CD4-positive, alpha-beta memory T cell (primary cell): ENCODE measurements at regions not wholly inside any gene's neighbourhood (a gene's known extent, or its start where the extent isn't known, plus 50 kb on each side); places are given as distances from the start of the nearest gene placed in this dataset.

Experiments used
- CTCF ChIA-PET: fragments of 350-600 bp; sonication (Branson Sonifier 250); formaldehyde crosslinking; loops from one replicate; lab custom pipeline; 2021; ENCODE audit warnings: inconsistent platforms; ENCODE audit not compliant: partially characterized antibody; lab: Charles Lee
- POLR2A ChIA-PET: fragments of 350-600 bp; sonication (Branson Sonifier 250); formaldehyde crosslinking; loops from one replicate; lab custom pipeline; 2021; ENCODE audit not compliant: partially characterized antibody; lab: Charles Lee
- DNase-seq, 5 donors: peaks; one replicate each; pipeline versions ENCODE4 v3.0.0 to v3.0.0-alpha.2; 2020 to 2022; ENCODE audit warnings: mixed read lengths in 1 of 5
- H3K27ac ChIP-seq: one replicate; pipeline ENCODE4 v1.7.0; 2013; ENCODE audit warnings: low read depth, low read length
- H3K27me3 ChIP-seq: 2 replicates; pipeline ENCODE4 v1.7.0; 2013; ENCODE audit warnings: mild to moderate bottlenecking, low read length, moderate library complexity; ENCODE audit not compliant: insufficient read depth
- H3K36me3 ChIP-seq: 2 replicates; pipeline ENCODE4 v1.7.0; 2013; ENCODE audit warnings: mild to moderate bottlenecking, low read length, moderate library complexity; ENCODE audit not compliant: insufficient read depth
- H3K4me1 ChIP-seq: 2 replicates; pipeline ENCODE4 v1.7.0; 2013; ENCODE audit warnings: mild to moderate bottlenecking, low read length, moderate library complexity; ENCODE audit not compliant: insufficient read depth
- H3K4me3 ChIP-seq, 2 donors: one replicate each; pipeline ENCODE4 v1.7.0; 2013; ENCODE audit warnings: low read length in 2 of 2, mild to moderate bottlenecking in 1 of 2
- H3K9me3 ChIP-seq, 2 donors: one replicate each; pipeline ENCODE4 v1.7.0; 2013; ENCODE audit warnings: low read length in 2 of 2, control low read depth in 1 of 2; ENCODE audit not compliant: control insufficient read depth in 1 of 2
- H3K27ac Mint-ChIP-seq, 7 donors: one replicate each; pipeline ENCODE4 v1.8.0; 2020 to 2021; ENCODE audit warnings: mixed read lengths in 7 of 7, mild to moderate bottlenecking in 6 of 7, inconsistent platforms in 3 of 7, moderate library complexity in 3 of 7
- H3K27me3 Mint-ChIP-seq, 2 donors: one replicate each; pipeline ENCODE4 v1.8.0; 2020 to 2021; ENCODE audit warnings: mixed read lengths in 2 of 2
- H3K36me3 Mint-ChIP-seq, 2 donors: one replicate each; pipeline ENCODE4 v1.8.0; 2020 to 2021; ENCODE audit warnings: mixed read lengths in 2 of 2, inconsistent platforms in 1 of 2, mild to moderate bottlenecking in 1 of 2
- H3K4me1 Mint-ChIP-seq, 4 donors: one replicate each; pipeline ENCODE4 v1.8.0; 2020 to 2021; ENCODE audit warnings: mixed read lengths in 4 of 4, mild to moderate bottlenecking in 1 of 4
- H3K4me3 Mint-ChIP-seq, 8 donors: one replicate each; pipeline ENCODE4 v1.8.0; 2020 to 2021; ENCODE audit warnings: mixed read lengths in 8 of 8, mild to moderate bottlenecking in 7 of 8, moderate library complexity in 6 of 8, inconsistent platforms in 3 of 8
- H3K9me3 Mint-ChIP-seq, 8 donors: one replicate each; pipeline ENCODE4 v1.8.0; 2020 to 2021; ENCODE audit warnings: mixed read lengths in 8 of 8, mild to moderate bottlenecking in 5 of 8, inconsistent platforms in 3 of 8, moderate library complexity in 1 of 8
- intact Hi-C: fragments of 100-400 bp; cut with micrococcal nuclease; formaldehyde crosslinking; loops from one replicate; pipeline ENCODE4 v1.15.1; 2023

DNA sequence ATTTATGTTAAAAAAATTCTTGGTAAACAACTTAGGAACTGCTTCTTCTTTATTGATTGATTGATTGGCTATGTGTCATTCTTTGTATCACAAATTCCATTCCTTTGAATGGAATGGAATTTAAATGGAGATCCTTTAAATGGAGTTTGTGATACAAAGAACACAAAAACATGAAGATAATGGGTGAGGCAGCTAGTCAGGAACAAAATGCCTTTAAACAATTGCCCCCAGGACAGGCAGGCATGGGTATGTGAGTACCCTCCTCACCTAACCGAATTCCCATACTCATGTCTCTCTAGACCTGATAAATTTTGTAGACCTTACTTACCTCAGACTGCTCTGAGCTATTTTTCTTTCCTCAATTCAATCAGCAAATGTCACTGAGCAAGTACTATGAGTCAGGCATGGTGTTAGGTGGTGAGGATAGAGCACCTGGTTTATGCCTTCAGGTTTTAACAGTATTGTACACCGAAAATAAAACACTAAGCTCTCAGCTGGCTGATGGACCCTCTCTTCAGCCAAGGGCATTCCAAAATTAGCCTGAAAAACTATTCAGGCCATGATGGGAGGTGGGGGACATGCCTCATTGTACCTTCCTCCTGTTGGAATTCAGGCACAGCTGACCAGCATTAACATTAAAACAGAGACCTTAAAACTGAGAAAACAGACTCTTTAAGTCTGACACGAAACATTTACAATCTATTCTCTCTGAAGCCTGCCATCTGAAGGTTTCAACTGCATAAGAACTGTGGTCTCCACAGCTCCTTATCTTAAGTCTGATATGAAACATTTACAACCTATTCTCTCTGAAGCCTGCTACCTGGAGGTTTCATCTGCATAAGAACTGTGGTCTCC lies 58.9 kb downstream of the OLFML3 start:
- intact Hi-C loops, result no loop called here
- H3K27me3 ChIP-seq, result no peaks in the 10 kb centered on the region
- H3K36me3 ChIP-seq, result no peaks in the 10 kb centered on the region
- H3K4me3 ChIP-seq, result no peak overlapping the region
- Mint-ChIP-seq H3K36me3 (no peaks in the 10 kb centered on the region), H3K27ac (no peak overlapping the region), H3K4me1 (no peaks in the 10 kb centered on the region), H3K27me3 (no peaks in the 10 kb centered on the region), H3K4me3 (no peak overlapping the region), H3K9me3 (no peaks in the 10 kb centered on the region)
- H3K27ac ChIP-seq, result no peak overlapping the region
- ChIA-PET POLR2A (no interaction called here), CTCF (no interaction called here)
- H3K9me3 ChIP-seq, result no peaks in the 10 kb centered on the region
- no peaks in the 10 kb centered on the region for H3K4me1 ChIP-seq
- no peak for DNase-seq
